Fibroblast of the aortic adventitia (primary cell): ENCODE measurements at regions not wholly inside any gene's neighbourhood (a gene's known extent, or its start where the extent isn't known, plus 50 kb on each side); places are given as distances from the start of the nearest gene placed in this dataset.
A peak's percentile ranks its signal among the peaks of the same experiment; 100 is the strongest.

ENCODE experiments used
- DNase-seq: peaks from one replicate; pipeline ENCODE4 v3.0.0-alpha.2; 2010; ENCODE audit warnings: low read depth
- H3K4me3 ChIP-seq: 2 replicates; pipeline ENCODE4 v1.5.1; 2011; ENCODE audit warnings: low read depth, mild to moderate bottlenecking, control low read depth, low read length, moderate library complexity
- CTCF ChIP-seq: IDR thresholded peaks from 2 replicates; pipeline ENCODE4 v1.5.1; 2011; ENCODE audit warnings: mild to moderate bottlenecking, low read length, control low read depth, inconsistent platforms; ENCODE audit not compliant: insufficient read depth

GRCh38 chr6:168983925-168984324, 269.7 kb downstream of the THBS2 start:
- DNase-seq, result no peak
- TF ChIP-seq CTCF, result no peak
- H3K4me3 ChIP-seq, result no peak overlapping the region

GRCh38 chr6:168981187-168981586, 272.5 kb downstream of the THBS2 start:
- TF ChIP-seq CTCF, result no peak
- no peak for DNase-seq
- H3K4me3 ChIP-seq, result no peak overlapping the region

- H3K4me3 ChIP-seq, result no peak overlapping the region
- TF ChIP-seq CTCF, result no peak
- DNase-seq, result no peak
These were observed 274.4 kb downstream of the THBS2 start for GRCh38 chr6:168979254-168979653.

- no peak for DNase-seq
- no peak for TF ChIP-seq CTCF
- no peak overlapping the region for H3K4me3 ChIP-seq
These were observed 281.5 kb downstream of the THBS2 start for GRCh38 chr6:168972128-168972527.

GRCh38 chr6:168971549-168971948, 282.1 kb downstream of the THBS2 start:
- no peak for TF ChIP-seq CTCF
- no peak for DNase-seq
- H3K4me3 ChIP-seq, result no peak overlapping the region

GRCh38 chr6:168968801-168969200, 284.8 kb downstream of the THBS2 start:
- no peak for TF ChIP-seq CTCF
- no peak for DNase-seq
- H3K4me3 ChIP-seq, result no peak overlapping the region

GRCh38 chr6:168968228-168968627, 285.4 kb downstream of the THBS2 start:
- TF ChIP-seq CTCF, result no peak
- H3K4me3 ChIP-seq, result no peak overlapping the region
- peak; percentile 82 for DNase-seq
